Stimulated activated CD8-positive, alpha-beta memory T cell treated with anti-CD3 and anti-CD28 coated beads, Interleukin-7, amount 100 ng/mL, for 4 hours (primary cell): ENCODE measurements at regions not wholly inside any gene's neighbourhood (a gene's known extent, or its start where the extent isn't known, plus 50 kb on each side); places are given as distances from the start of the nearest gene placed in this dataset.
"Not testable (repeated sequence)": the region's sequence is repeated elsewhere in the genome, so short reads cannot be mapped to it uniquely, and the experiment has no call there.

ENCODE experiments used
- DNase-seq, 2 donors: peaks; one replicate each; pipeline ENCODE4 v3.0.0-alpha.2; 2020; ENCODE audit warnings: low read depth in 2 of 2

DNA sequence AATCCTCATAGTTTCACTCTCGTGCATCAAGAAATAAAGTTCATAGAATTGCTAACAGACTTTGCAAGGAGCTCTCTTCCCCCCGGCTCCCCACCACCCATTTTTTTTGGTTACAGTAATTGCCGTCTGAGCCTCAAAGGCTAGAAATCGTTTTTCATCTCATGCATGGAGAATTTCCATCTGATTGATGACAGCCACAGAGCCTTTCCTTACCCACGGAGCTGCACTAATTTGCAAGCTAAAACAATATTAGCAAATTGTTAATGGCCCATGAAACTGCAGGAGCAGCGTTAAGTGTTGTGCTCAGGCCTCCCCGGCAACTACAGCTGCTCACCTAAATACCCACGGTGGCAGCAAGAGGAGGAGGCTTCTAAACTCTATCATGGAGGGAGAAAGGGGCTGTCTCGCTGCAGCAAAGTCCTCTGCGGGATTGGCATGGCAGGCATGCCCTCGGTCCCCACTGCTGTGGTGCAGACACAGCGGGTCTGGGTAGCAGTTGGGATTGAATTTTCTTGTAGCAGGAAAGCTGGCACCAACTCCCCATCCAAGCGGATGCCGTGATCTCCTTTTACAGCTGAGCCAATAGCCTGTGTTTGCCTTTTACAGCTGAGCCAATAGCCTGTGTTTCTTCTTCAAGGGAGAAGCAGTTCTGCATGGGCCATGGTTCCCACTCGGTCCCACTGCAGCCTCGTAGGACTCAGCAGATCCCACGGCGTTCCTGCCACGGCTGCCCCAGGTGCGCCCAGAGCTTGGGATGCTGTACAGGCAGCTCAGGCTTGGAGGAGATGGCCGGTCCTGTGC lies 412.3 kb downstream of the BRD1 start:
- no peak for DNase-seq

DNA sequence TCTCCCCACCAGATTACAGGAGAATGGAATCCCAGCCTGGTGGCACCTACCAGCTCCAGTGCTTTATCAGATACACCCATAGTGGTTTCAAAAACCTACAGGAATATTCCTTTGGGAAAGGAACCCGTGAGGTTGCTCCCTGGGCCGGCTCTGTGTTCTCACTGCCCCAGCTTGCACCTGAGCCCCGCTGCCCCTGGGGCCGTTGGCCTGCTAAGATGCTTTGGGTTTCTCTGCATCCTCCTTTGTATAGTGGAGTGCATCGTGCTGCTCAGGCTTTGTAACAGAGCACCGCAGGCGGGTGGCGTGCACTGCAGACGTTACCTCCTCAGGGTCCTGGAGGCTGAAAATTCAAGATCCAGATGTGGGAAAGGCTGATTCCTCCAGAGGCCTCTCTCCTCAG lies 414.1 kb downstream of the BRD1 start:
- DNase-seq, result no peak

DNA sequence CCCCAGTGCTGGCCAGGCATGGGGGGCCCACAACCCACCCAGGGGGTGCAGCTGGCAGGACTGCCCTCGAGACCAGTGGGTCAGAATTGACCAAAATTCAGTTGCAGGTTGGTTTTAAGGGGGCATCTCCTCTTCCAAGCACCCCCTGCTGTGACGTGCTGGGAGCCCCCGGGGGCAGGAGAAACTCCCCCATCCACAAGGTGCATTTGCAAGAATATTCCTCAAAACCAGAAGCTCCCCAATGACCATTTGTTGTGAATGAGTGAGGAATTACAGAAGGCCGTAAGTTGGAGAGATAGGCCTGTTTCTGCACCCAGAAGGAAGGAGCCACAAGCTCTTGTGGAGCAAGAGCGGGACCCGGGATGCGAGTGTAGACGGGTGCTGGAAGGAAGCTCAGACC lies 414.5 kb downstream of the BRD1 start:
- DNase-seq, result no peak

DNA sequence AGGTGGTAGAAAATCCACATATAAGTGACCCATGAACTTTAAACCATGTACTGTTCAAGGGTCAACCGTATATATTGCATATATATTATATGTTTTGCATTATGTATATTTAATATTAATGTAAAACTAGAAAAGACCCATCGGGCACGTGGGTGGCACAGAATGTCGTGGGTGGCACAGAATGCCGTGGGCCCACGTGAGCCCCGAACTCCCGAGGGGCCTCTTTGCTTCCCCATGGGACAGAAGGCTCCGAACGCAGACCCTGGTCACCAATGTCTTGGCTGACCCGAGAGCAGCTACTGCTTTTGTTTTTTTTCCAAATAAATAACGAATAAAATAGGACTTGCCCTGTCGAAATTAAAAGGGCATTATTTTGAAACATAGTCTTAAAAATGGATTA lies 415.4 kb downstream of the BRD1 start:
- no peak for DNase-seq

DNA sequence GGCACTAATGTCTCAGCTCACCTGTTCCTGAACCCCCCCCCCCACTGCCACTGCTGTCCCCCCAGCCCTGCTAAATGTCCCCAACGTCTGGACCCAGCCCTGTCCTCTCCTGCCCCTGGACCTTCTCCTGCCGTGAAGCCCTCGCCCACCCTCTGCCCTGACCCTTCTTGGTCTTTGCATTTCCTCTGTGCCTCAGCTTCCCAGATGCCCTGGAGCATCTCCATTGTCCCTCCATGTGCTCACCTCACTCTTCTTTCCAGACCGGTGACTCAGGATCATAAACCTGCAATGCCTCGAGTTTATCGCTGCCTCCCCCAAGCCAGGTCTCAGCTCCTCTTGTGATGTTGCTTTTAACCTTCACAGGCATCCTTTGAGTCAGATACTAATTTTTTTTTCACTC lies 416.4 kb downstream of the BRD1 start:
- DNase-seq, result no peak

DNA sequence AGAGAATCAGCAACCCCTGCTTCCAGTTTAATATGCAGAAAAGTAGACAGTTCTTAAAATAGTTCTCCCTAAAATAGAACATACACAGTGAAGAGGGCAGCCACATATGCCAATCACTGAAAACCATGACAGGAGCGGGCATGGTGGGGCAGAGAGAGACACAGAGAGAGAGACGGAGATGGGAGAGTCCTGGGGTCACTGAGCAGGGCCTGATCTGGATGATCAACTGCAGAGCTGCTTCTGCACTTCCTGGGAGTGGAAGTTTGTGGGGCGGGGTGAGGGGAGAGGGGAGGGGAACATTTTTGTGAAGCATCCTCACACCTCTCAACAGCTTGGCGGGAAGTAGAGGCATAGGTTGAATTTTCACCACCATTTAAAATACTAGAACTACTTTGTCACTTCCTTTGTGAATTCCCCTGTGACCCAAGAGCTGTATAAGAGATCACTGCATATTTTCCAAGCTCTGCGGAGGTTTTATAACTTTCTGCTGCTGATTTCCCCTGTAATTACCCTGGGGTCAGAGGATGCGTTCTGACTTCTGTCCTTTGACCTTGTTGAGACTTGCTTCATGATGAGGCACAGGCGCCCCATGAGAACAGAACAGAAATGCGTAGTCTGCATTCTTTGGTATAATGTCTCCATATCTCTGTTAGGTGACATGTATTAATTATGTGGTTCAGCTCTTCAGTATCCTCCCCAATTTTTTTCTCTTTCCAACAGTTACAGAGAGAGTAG lies 419.4 kb downstream of the BRD1 start:
- DNase-seq, result no peak

DNA sequence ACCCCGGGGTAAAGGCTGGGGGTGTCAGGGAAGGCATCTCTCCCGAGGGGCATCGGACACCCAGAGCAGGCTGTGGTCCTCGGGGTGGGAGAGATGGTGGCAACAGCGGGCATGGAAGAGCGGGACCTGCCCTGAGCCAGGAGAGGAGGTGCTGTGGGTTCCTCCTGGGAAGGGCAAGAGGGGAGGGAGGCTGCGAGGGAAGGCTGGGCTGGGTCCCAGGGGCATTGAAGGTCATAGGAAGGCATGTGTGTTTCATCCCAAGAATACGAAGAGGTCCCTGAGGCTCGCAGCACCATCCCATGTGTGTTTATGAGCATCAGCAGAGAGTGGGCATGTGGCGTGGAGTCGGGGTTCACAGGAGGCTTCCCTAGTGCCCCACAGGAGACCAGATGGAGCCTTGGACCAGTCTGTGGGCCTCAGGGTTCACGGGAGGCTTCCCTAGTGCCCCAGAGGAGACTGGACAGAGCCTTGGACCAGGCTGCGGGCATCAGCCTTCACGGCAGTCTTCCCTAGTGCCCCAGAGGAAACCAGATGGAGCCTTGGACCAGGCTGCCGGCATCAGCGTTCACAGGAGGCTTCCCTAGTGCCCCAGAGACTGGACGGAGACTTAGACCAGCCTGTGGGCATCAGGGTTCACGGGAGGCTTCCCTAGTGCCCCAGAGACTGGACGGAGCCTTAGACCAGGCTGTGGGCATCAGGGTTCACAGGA lies 420.6 kb downstream of the BRD1 start:
- no peak for DNase-seq

DNA sequence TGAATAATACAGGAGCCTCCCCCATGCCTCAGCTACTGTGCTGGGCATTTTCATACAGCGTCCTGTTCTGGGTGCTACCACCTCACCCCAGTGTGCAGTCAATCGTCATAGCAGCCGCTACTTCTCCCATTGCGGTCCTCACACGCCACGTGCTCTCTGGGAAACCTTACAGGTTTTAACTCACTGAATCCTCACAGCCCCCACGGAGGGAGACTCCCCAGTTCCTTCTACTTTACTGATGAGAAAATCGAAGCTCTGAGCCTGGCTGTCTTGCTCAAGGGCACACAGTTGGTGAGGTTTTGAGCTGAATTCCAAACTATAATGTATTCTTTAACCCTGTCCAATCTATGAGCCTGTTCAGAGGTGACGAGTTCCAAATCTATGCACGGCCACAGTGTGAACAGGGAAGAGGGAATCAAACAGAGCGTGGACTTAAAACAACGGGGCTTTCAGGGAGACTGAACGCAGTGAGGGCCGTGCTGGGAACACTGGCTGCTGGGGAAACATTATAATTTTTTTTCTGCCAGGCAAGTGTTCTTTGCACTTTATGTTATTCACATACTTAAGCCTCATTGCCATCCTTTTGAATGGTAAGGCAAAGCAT lies 421.5 kb downstream of the BRD1 start:
- no peak for DNase-seq

DNA sequence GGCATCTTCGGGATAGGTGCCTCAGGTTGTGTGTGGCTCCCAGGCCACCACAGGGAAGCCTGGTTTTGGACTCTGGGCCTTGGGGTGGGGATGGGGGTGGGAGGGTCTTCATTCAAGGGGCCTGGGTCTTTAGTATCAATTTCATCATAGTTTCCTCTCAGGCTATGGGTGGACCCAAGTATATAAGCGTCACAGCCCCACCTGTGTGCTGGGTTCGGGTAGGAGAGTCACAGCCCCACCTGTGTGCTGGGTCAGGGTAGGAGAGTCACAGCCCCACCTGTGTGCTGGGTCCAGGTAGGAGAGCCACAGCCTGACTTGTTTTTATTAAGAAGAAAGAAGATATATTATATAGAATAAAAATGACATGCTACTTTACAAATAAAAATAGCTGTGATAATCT lies 422.1 kb downstream of the BRD1 start:
- DNase-seq, result no peak

DNA sequence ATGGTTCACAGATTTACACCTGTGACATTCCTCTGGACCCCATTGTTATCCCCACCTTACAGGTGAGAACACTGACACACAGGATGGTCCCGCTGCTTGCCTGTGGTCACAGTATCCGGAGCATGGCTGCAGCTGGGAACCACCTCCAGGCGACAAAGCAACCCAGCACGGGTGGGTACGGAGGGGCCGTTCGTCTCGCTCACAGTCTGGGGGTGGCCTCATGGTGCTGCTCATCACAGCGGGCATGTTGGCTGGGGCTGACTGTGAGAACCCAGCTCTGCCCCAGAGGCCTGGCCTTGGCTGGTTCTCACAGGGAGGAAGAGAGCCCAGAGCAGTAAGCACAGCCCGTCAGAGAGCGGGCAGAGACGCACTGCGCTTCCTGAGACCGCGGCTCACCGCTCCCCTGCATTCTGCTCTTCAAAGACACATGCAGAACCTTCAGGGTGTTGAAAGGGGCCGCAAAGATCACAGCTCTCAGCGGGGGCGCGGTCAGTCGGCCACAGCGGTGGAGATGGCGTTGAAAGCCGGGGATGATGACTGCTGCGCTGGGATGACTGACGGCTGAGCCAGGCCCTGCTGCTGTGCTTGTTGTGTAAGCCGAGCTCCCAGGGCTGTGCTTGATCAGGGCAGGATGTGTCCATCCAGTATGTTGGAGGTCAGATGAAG lies 423.0 kb downstream of the BRD1 start:
- DNase-seq, result no peak

DNA sequence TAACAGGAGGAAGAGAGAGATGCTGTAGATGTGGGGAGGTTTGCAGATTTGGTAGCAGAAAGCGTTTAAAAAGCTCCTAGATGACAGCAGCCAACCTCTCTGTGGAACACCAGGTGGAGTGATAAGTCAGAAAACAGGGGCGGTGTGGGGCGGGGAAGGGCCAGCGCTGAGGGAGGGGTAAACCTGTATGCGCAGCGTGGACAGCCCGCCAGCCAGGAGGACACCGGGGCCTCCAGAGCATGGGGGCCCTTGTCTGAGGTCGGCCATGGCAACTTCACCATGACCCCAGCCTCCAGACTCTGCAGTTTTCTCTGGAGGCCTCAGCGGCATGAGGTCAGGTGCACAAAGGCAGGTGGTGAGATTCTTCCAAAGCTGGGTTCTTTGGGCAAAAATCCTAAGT lies 423.7 kb downstream of the BRD1 start:
- no peak for DNase-seq

DNA sequence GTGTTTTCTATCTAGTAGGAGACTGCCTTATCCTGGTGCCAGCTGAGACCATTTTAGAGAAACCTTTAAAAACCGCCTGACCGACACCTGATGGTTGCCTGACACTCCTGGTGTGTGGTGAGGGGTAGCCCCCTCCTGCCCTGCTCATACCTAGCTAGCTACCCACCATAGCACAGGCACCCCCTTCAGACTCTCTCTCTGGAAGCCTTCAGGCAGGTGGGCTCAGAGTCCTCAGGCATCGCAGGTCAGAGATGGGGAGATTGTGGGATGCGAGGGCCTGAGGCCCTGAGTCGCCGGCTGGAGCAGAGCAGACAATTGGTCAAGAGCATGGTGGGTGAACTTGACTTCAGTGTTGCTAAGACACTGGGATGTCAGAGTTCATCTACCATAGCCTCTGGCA lies 424.6 kb downstream of the BRD1 start:
- no peak for DNase-seq

DNA sequence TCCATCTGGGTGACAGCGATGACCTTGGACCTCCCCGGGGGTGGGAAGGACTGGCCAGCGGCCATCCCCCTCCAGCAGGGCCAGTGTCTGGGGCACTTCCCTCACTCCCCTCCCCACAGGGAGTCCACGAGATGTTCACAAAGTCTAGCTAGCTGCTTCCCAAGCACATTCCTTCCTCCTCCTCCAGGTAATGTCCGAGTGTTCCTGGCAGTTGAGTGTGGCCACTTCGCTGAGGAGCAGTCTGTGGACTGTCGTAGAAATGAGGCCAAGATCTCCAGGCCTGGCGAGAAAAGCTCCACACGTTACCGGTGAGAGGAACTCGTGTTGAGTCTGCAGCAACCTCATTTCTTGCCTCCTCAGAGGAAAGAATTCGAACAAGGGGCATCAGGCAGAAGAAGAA lies 425.5 kb downstream of the BRD1 start:
- DNase-seq, result no peak

DNA sequence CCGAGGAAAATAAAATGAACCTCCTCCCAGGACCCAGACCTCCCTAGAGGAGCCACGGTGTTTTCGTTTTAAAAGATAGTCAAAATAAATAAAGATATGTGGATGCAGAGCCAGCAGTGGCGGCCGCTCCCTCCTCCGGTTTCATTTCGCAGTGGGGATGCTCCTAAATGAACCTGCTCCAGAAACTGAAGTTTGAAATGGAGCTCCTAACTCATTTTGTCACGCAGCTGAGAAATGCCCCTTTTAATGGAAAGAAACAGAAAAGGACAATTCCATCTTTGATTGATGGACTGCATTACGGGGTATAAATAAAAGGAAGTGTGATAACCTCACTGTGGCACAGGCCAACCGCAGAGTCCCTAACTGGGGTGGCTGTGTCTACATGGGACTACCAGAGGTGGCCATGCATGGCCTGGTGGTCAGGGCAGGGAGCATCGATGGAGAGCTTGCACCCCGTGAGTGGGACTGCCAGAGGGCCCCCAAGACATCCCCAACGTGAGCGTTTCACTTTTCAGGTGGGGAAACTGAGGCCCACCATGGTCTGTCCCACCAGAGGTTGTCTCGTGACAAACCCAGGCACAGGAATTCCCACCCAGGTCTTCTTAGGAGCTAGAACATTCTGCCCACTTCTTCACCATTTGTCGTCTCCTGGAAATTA lies 426.6 kb downstream of the BRD1 start:
- no peak for DNase-seq

DNA sequence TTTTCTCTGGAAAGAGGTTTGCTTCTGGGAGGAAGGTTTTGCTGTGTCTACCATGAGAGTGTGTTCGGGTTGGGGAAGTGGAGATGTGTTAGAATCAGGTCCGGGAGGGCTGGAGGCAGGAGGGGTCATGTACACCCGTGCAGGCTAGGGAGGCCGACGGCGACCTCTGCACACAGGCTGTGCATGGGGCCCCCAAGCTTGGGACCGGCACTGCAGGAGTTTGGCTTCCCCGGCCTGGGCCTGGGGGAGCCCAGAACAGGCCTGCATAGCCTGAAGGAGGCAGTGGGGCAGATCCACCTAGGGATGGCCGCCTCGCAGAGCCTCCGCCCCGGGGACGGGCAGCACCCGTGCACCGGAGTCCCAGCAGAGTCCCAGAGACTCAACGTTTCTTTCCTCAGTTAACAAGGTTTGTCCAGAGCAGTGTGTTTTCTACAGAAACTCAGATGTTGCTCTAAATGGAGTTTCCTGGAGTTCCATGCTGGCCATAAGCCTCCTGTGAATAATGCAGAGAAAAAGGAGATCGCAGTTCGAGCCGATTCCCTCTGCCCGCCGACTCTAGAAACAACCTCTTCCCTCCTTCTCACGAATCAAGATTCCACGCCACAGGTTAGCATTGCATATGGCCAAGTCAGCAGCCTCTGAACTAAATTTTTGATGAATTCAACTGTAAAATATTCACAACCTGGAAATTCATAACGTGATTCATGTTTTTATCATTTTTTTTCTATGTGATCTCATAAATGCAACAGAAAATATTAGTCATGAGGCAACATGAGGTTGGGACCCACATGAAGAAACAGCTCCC lies 427.3 kb downstream of the BRD1 start:
- no peak for DNase-seq

DNA sequence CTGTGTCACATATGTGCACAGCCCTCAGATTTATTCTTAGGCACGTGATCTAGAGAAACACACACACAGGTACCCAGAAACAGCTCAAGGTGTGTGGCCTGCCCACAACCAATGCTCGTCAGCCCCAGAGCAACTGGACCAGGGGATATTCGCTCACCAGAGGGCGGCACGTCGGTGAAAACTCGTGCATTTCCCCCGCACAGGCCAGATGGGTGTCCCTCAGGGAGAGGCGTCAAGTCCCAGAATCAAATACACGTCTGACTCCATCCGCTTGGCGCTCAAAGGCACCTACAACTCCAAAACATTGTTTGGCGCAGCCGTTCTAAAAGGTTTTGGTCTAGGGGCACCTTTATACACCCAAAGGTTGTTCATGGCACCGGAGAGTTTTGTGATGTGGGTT lies 429.0 kb downstream of the BRD1 start:
- DNase-seq, result no peak

DNA sequence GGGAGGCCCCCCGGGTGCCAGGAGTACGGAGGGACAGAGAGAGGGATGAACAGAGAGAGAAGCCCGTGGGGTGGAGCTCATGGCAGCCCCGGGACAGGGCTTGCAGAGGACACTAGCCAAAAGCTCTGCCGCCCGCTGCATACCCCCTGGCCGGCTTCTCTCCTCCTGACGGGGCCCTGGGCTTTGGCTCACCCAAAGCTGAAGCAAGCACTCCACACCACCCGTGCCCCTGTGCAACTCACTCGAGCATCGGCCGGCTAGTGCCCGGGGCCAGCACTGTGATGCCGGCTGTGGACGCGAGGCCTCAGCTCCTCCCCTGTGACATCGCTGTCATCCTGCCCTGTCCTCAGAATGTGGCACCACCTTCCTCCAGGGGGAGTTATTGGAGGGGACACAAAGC lies 429.6 kb downstream of the BRD1 start:
- no peak for DNase-seq

DNA sequence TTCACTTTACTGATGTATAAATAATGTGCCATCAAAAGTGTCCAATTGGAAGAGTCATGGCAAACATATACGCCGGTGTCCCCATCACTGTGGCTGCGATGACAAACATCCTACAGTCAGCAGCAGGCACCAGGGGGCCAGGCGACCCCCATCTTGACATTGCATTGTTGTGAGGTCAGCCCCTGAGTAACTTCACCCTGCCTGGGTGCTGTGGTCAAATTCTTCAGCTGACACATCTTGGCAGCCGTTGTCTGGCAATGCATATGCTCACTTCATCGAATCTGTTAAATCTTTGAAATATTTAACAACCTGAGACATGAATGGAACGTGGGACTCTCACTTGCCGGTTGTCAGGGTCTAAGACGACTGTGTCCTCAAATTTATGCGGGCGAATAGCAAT lies 430.9 kb downstream of the BRD1 start:
- no peak for DNase-seq

DNA sequence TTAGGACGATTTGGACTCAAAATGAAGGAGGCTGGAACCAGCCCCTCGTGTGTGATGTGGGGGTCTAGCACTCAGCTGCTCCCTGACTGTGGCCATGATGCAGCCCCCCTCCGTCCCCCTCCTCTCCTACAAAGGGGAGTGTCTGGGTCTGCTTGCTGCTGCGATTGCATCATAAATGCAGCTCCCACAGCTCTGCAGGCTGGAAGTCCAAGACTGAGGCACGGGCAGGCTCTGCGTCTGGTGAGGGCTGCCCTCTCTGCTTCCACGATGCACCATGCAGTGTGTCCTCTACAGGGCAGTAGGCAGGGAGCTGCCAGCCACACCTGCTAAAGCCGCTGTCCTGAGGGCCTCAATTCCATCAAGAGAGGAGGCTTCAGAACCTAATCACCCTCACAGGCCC lies 432.1 kb downstream of the BRD1 start:
- DNase-seq, result no peak

DNA sequence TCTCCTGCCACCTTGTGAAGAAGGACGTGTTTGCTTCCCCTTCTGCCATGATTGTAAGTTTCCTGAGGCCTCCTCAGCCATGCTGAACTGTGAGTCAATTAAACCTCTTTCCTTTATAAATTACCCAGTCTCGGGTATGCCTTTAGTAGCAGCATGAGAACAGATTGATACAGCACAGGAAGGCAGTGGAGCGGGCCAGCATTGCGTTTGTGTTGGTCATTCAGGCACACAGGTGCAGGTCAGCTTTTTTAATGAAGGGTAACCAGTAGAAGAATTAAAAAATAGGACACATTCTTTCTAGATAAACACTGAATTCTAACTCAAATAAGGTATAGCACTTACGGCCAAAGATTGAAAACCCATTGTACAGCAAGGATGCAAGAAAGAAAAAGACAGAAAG lies 432.6 kb downstream of the BRD1 start:
- DNase-seq, result not testable (repeated sequence)
